H1 (cell line): ENCODE measurements at regions not wholly inside any gene's neighbourhood (a gene's known extent, or its start where the extent isn't known, plus 50 kb on each side); places are given as distances from the start of the nearest gene placed in this dataset.
"Not testable (repeated sequence)": the region's sequence is repeated elsewhere in the genome, so short reads cannot be mapped to it uniquely, and the experiment has no call there.

Source experiments
- CTCF ChIA-PET: fragments of 300-600 bp; sonication (Branson Sonifier 250); formaldehyde crosslinking; loops from one replicate; lab custom pipeline; 2021; ENCODE audit not compliant: partially characterized antibody; lab: Charles Lee
- POLR2A ChIA-PET: fragments of 300-600 bp; sonication (Branson Sonifier 250); formaldehyde crosslinking; loops from one replicate; lab custom pipeline; 2021; ENCODE audit warnings: inconsistent platforms; ENCODE audit not compliant: partially characterized antibody; lab: Charles Lee
- DNase-seq, 2 experiments: peaks; one replicate each; pipeline versions ENCODE4 v3.0.0 to v3.0.0-alpha.2; 2010 to 2022; ENCODE audit warnings: low spot score in 2 of 2, low read depth in 1 of 2, mixed read lengths in 1 of 2
- FAIRE-seq: peaks from 2 replicates; lab custom pipeline; 2011; peaks lifted over from hg19 to GRCh38; lab: Jason Lieb, UNC
- H2AFZ ChIP-seq: 2 replicates; pipeline ENCODE4 v1.8.1; 2012; ENCODE audit warnings: low read length, inconsistent platforms
- H2AK5ac ChIP-seq: 2 replicates; pipeline ENCODE4 v1.6.1; 2013; ENCODE audit warnings: low read depth, low read length
- H2BK120ac ChIP-seq: replicated peaks from 2 replicates; pipeline ENCODE3; 2013; ENCODE audit warnings: low read depth, low read length, inconsistent platforms
- H2BK12ac ChIP-seq: 2 replicates; pipeline ENCODE4 v1.6.1; 2013; ENCODE audit warnings: low read depth, low read length
- H2BK15ac ChIP-seq: 2 replicates; pipeline ENCODE4 v1.6.1; 2013; ENCODE audit warnings: low read length
- H2BK20ac ChIP-seq: 2 replicates; pipeline ENCODE4 v1.6.1; 2013; ENCODE audit warnings: low read length
- H2BK5ac ChIP-seq: 2 replicates; pipeline ENCODE4 v1.6.1; 2013; ENCODE audit warnings: low read depth, low read length
- H3K14ac ChIP-seq: 2 replicates; pipeline ENCODE4 v1.6.1; 2013; ENCODE audit warnings: inconsistent platforms; ENCODE audit not compliant: insufficient read length
- H3K18ac ChIP-seq: 2 replicates; pipeline ENCODE4 v1.6.1; 2013; ENCODE audit warnings: low read length; ENCODE audit errors: extremely low read depth
- H3K23ac ChIP-seq: 2 replicates; pipeline ENCODE4 v1.6.1; 2013; ENCODE audit warnings: inconsistent platforms; ENCODE audit not compliant: insufficient read length
- H3K23me2 ChIP-seq: 2 replicates; pipeline ENCODE4 v1.6.1; 2013; ENCODE audit warnings: low read depth, low read length
- H3K27ac ChIP-seq: 2 replicates; pipeline ENCODE4 v1.6.1; 2011; ENCODE audit warnings: low read depth, low read length, inconsistent platforms
- H3K27me3 ChIP-seq, 4 experiments: replicated peaks in 1 of 4; 1 replicate in 1 of 4; 2 replicates in 3 of 4; pipeline versions ENCODE4 v1.6.1 to v1.8.1; 2011 to 2013; ENCODE audit warnings: low read length in 3 of 4, mild to moderate bottlenecking in 3 of 4, inconsistent platforms in 2 of 4, mixed read lengths in 2 of 4, moderate library complexity in 1 of 4; ENCODE audit not compliant: control insufficient read depth in 3 of 4, insufficient read depth in 3 of 4; ENCODE audit errors: extremely low read depth in 1 of 4
- H3K36me3 ChIP-seq, 4 experiments: 2 replicates each; pipeline versions ENCODE4 v1.6.1 to v1.8.1; 2011 to 2013; ENCODE audit warnings: mild to moderate bottlenecking in 4 of 4, low read length in 3 of 4, moderate library complexity in 2 of 4, control low read depth in 1 of 4, inconsistent platforms in 1 of 4; ENCODE audit not compliant: insufficient read depth in 4 of 4, control insufficient read depth in 2 of 4
- H3K4ac ChIP-seq: replicated peaks from 2 replicates; pipeline ENCODE3; 2013; ENCODE audit warnings: low read length, low read depth, mixed read lengths, inconsistent platforms; ENCODE audit not compliant: insufficient read length
- H3K4me1 ChIP-seq, 4 experiments: replicated peaks in 1 of 4; 1 replicate in 1 of 4; 2 replicates in 3 of 4; pipeline versions ENCODE4 v1.6.1 to v1.8.1; 2011 to 2013; ENCODE audit warnings: low read length in 3 of 4, inconsistent platforms in 2 of 4, mixed read lengths in 1 of 4; ENCODE audit not compliant: insufficient read depth in 4 of 4, control insufficient read depth in 3 of 4
- H3K4me2 ChIP-seq, 2 experiments: 2 replicates each; pipeline versions ENCODE4 v1.6.1 to v1.8.1; 2011 to 2013; ENCODE audit warnings: low read depth in 2 of 2, low read length in 2 of 2, control low read depth in 1 of 2, inconsistent platforms in 1 of 2, mild to moderate bottlenecking in 1 of 2; ENCODE audit not compliant: insufficient read depth in 1 of 2
- H3K4me3 ChIP-seq, 4 experiments: fragments of 200-600, 300-600 bp in 1 of 4; sonication (generic), shearing (Covaris generic), sonication (Bioruptor Twin) in 1 of 4; 2 replicates each; pipeline versions ENCODE4 v1.5.1 to v1.8.1; 2011 to 2016; ENCODE audit warnings: low read length in 4 of 4, low read depth in 3 of 4, control low read depth in 2 of 4, inconsistent platforms in 2 of 4, mild to moderate bottlenecking in 2 of 4, mixed read lengths in 1 of 4, moderate library complexity in 1 of 4; ENCODE audit not compliant: insufficient read depth in 2 of 4; ENCODE audit errors: extremely low read depth in 1 of 4
- H3K56ac ChIP-seq: replicated peaks from 2 replicates; pipeline ENCODE3; 2013; ENCODE audit warnings: low read depth, mild to moderate bottlenecking, mixed read lengths, low read length, inconsistent platforms; ENCODE audit not compliant: insufficient read length
- H3K79me1 ChIP-seq: 2 replicates; pipeline ENCODE4 v1.6.1; 2013; ENCODE audit warnings: low read depth, low read length, control low read depth
- H3K79me2 ChIP-seq, 2 experiments: 2 replicates each; pipeline versions ENCODE4 v1.6.1 to v1.8.1; 2012 to 2013; ENCODE audit warnings: low read length in 2 of 2, mild to moderate bottlenecking in 2 of 2, inconsistent platforms in 1 of 2; ENCODE audit not compliant: insufficient read depth in 2 of 2, control insufficient read depth in 1 of 2
- H3K9ac ChIP-seq, 4 experiments: replicated peaks in 1 of 4; 1 replicate in 1 of 4; 2 replicates in 3 of 4; pipeline versions ENCODE4 v1.6.1 to v1.8.1; 2011 to 2013; ENCODE audit warnings: low read depth in 3 of 4, low read length in 3 of 4, control low read depth in 2 of 4, mild to moderate bottlenecking in 2 of 4, moderate library complexity in 2 of 4, inconsistent platforms in 1 of 4; ENCODE audit errors: extremely low read depth in 1 of 4
- H3K9me3 ChIP-seq, 2 experiments: 2 replicates each; pipeline versions ENCODE4 v1.6.1 to v1.8.1; 2012 to 2013; ENCODE audit warnings: mild to moderate bottlenecking in 2 of 2, moderate library complexity in 2 of 2, control low read depth in 1 of 2, inconsistent platforms in 1 of 2, low read depth in 1 of 2, low read length in 1 of 2, mixed read lengths in 1 of 2; ENCODE audit not compliant: insufficient read depth in 2 of 2
- H4K20me1 ChIP-seq, 2 experiments: replicated peaks in 1 of 2; 2 replicates each; pipeline versions ENCODE3 to v1.8.1; 2011 to 2013; ENCODE audit warnings: inconsistent platforms in 2 of 2, low read length in 2 of 2, mild to moderate bottlenecking in 1 of 2; ENCODE audit not compliant: insufficient read depth in 2 of 2, control insufficient read depth in 1 of 2
- H4K5ac ChIP-seq: 2 replicates; pipeline ENCODE4 v1.6.1; 2013; ENCODE audit warnings: low read length, low read depth, mixed read lengths, inconsistent platforms; ENCODE audit not compliant: insufficient read length
- H4K8ac ChIP-seq: 2 replicates; pipeline ENCODE4 v1.8.0; 2013; ENCODE audit warnings: mild to moderate bottlenecking, moderate library complexity, low read length, inconsistent platforms; ENCODE audit not compliant: insufficient read depth; ENCODE audit errors: extremely low read depth
- H4K91ac ChIP-seq: replicated peaks from 2 replicates; pipeline ENCODE3; 2013; ENCODE audit warnings: low read length, mixed read lengths, inconsistent platforms; ENCODE audit not compliant: insufficient read length
- ASH2L ChIP-seq: fragments of 200-600, 300-600 bp; sonication (generic); IDR thresholded peaks from one replicate; pipeline ENCODE4 v1.7.1; 2017; ENCODE audit warnings: low read length
- CREB1 ChIP-seq: IDR thresholded peaks from 2 replicates; pipeline ENCODE4 v1.6.1; 2012; ENCODE audit warnings: inconsistent platforms
- GABPA ChIP-seq: IDR thresholded peaks from 2 replicates; pipeline ENCODE4 v1.6.1; 2011; ENCODE audit warnings: mild to moderate bottlenecking, low read length, moderate library complexity, borderline replicate concordance; ENCODE audit not compliant: insufficient read depth
- HDAC6 ChIP-seq: IDR thresholded peaks from one replicate; pipeline ENCODE4 v1.7.1; 2012; ENCODE audit warnings: low read depth, mild to moderate bottlenecking, inconsistent platforms, low read length, moderate library complexity
- POU5F1 ChIP-seq: IDR thresholded peaks from 2 replicates; pipeline ENCODE4 v1.6.1; 2011; ENCODE audit warnings: low read depth, mild to moderate bottlenecking, low read length, moderate library complexity
- SP1 ChIP-seq: IDR thresholded peaks from 2 replicates; pipeline ENCODE4 v1.6.1; 2011; ENCODE audit warnings: low read depth, low read length
- YY1 ChIP-seq: IDR thresholded peaks from 2 replicates; pipeline ENCODE4 v1.6.1; 2011; ENCODE audit warnings: low read depth, mild to moderate bottlenecking, low read length
- WGBS, 2 experiments: shearing (Covaris generic) in 1 of 2; methylation state at CpG; one replicate each; pipeline versions ENCODE4 v1.1.6 to v1.1.7; 2013 to 2015; ENCODE audit warnings: low lambda C conversion rate in 2 of 2, mixed read lengths in 2 of 2, inconsistent platforms in 1 of 2, low coverage in 1 of 2, missing lambda C conversion rate in 1 of 2; ENCODE audit not compliant: insufficient replicate concordance in 2 of 2, insufficient coverage in 1 of 2, insufficient read length in 1 of 2; ENCODE audit errors: extremely low coverage in 1 of 2, missing lambda C conversion rate in 1 of 2; 5-methylcytosine and 5-hydroxymethylcytosine counted together
- TF ChIP-seq, protein P1 (sequence below): IDR thresholded peaks from 2 replicates; pipeline ENCODE4 v1.6.1; 2011; ENCODE audit warnings: low read depth, mild to moderate bottlenecking, low read length; ENCODE audit not compliant: insufficient read depth
- TF ChIP-seq, protein P2 (sequence below): IDR thresholded peaks from 2 replicates; pipeline ENCODE4 v1.6.1; 2011; ENCODE audit warnings: low read length, improper control_type of control experiment

- TF ChIP-seq, protein P1, sequence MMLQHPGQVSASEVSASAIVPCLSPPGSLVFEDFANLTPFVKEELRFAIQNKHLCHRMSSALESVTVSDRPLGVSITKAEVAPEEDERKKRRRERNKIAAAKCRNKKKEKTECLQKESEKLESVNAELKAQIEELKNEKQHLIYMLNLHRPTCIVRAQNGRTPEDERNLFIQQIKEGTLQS: no peak
- TF ChIP-seq HDAC6 (no peak), POU5F1 (no peak), CREB1 (no peak), SP1 (no peak), GABPA (no peak), YY1 (no peak), ASH2L (no peak)
- TF ChIP-seq, protein P2, sequence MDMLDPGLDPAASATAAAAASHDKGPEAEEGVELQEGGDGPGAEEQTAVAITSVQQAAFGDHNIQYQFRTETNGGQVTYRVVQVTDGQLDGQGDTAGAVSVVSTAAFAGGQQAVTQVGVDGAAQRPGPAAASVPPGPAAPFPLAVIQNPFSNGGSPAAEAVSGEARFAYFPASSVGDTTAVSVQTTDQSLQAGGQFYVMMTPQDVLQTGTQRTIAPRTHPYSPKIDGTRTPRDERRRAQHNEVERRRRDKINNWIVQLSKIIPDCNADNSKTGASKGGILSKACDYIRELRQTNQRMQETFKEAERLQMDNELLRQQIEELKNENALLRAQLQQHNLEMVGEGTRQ: no peak
- TF ChIP-seq, all 59 proteins: peak for 0
These were observed 93.8 kb downstream of the NDUFA12 start (continued) for GRCh38 chr12:94909663-94910062.

DNA sequence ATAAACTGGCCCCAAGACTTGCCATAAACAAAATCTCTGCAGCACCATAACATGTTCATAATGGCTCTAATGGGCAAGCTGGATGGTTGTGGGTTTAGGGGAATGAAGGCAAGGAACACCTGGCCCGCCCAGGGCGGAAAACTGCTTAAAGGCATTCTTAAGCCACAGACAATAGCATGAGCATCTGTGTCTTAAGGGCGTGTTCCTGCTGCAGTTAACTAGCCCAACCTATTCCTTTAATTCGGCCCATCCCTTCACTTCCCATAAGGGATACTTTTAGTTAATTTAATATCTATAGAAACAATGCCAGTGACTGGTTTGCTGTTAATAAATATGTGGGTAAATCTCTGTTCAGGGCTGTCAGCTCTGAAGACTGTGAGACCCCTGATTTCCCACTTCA is 97.7 kb downstream of the NDUFA12 start:
- H3K79me2 ChIP-seq, H4K91ac ChIP-seq, H2AFZ ChIP-seq, DNase-seq, H2BK20ac ChIP-seq, H3K18ac ChIP-seq, H3K36me3 ChIP-seq, H2BK12ac ChIP-seq, H3K14ac ChIP-seq, H2AK5ac ChIP-seq, H3K56ac ChIP-seq, H3K4ac ChIP-seq, POLR2A ChIA-PET, H4K5ac ChIP-seq, H3K4me3 ChIP-seq, H3K23ac ChIP-seq, H3K27ac ChIP-seq, H3K79me1 ChIP-seq, H2BK5ac ChIP-seq, H3K9ac ChIP-seq, H3K27me3 ChIP-seq, H4K20me1 ChIP-seq, H3K23me2 ChIP-seq, H2BK15ac ChIP-seq, H4K8ac ChIP-seq, H3K4me1 ChIP-seq, H2BK120ac ChIP-seq, H3K4me2 ChIP-seq, FAIRE-seq: not testable (repeated sequence)
- 97% methylated on average over 4 of the region's 4 CpGs; no CpG with 5 or more reads in 1 of the 2 experiments for WGBS, 2 experiments
- H3K9me3 ChIP-seq: peaks cover 8 to 13% of the 10 kb centered on the region in 2 experiments
- CTCF ChIA-PET: interaction anchor here (0.8 kb wide), 1 partner anchor 16 kb away, joined by 3 read pairs; no protein-coding TSS in a partner anchor
